GM23248 (cell line): ENCODE measurements at regions not wholly inside any gene's neighbourhood (a gene's known extent, or its start where the extent isn't known, plus 50 kb on each side); places are given as distances from the start of the nearest gene placed in this dataset.

Experiments used
- EZH2 ChIP-seq: fragments of 200-600 bp; sonication (generic); IDR thresholded peaks from 2 replicates; pipeline ENCODE4 v1.6.1; 2018; ENCODE audit warnings: antibody characterized with exemption, mild to moderate bottlenecking; ENCODE audit not compliant: insufficient read depth, poor library complexity, severe bottlenecking
- EZH2phosphoT487 ChIP-seq: fragments of 200-600 bp; sonication (generic); IDR thresholded peaks from 2 replicates; pipeline ENCODE4 v1.6.1; 2018; ENCODE audit warnings: antibody characterized with exemption, moderate library complexity, mild to moderate bottlenecking, low read depth; ENCODE audit not compliant: insufficient read depth

DNA sequence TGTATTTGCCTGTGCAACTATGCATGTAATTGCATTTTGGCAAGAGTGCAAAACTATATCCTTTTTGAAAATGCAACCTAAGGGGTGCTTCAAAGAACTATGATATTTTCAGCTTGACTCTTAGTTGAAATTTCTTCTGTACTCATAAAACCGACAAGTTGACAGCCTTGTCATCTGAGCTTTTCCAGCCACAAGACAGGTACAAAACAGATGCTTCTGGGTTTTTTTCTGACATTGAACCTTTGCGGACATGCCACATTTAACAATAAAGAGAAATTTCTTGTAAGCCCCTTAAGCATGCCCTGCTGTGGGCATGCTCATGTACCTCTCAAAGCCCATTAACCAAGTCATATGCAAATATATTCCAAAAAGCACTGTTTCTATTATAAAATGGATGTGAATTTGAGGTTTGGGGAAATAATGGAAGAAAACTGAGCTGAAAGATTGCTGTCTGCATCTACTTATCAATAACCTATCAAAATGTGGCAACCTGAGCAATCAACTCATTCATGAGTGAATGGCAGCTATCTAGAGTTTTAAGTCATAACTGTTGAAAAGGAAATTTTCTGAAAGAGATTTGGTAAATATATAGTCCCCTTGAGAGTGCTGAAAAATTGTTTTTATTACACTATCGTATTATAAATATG lies 1117.0 kb upstream of the LRRTM3 start:
- no peak for TF ChIP-seq EZH2
- no peak for TF ChIP-seq EZH2phosphoT487
